ENCODE measurements at regions not wholly inside any gene's neighbourhood (a gene's known extent, or its start where the extent isn't known, plus 50 kb on each side); places are given as distances from the start of the nearest gene placed in this dataset.
"Not testable (repeated sequence)": the region's sequence is repeated elsewhere in the genome, so short reads cannot be mapped to it uniquely, and the experiment has no call there.

DNA sequence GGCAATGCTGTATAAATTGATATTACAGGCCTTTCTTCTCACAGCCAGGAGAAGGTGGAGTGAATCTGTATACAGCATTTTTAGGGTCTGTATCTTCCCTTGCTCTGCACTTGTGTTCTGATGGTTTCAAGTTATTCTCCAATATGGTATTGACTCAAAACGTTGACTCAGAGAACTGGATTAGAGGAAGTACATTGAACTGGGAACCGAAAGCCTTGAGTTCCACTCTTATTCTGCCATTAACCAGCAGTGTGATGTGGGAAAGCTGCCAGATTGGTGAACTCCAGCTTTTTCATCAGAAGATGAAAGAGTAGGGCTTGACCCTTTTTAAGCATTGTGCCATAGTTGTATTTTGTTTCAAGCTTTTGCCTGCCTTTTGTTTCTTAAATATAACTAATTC lies 167.7 kb downstream of the SPRY2 start:
- no peak for DNase-seq (ENCODE audit: low read depth)

DNA sequence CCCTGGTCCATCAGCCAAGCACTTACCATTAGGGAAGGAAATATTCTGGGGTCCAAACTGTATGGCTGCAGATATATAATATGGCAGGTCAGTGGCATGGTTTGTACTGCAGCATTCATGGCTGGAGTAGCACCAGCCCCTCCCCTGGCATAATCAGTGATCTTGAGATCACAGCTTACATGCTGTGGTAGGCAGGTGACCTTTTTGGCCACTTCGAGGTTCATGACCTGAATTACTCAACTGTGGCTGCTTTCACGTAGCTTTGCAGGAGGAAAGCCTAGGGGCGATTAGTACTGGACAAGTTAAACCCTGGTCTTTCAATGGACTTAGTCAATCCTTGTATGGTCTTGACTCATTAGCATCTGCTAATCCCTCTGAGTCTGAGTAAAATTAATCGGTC lies 169.8 kb downstream of the SPRY2 start:
- no peak for DNase-seq (ENCODE audit: low read depth)

DNA sequence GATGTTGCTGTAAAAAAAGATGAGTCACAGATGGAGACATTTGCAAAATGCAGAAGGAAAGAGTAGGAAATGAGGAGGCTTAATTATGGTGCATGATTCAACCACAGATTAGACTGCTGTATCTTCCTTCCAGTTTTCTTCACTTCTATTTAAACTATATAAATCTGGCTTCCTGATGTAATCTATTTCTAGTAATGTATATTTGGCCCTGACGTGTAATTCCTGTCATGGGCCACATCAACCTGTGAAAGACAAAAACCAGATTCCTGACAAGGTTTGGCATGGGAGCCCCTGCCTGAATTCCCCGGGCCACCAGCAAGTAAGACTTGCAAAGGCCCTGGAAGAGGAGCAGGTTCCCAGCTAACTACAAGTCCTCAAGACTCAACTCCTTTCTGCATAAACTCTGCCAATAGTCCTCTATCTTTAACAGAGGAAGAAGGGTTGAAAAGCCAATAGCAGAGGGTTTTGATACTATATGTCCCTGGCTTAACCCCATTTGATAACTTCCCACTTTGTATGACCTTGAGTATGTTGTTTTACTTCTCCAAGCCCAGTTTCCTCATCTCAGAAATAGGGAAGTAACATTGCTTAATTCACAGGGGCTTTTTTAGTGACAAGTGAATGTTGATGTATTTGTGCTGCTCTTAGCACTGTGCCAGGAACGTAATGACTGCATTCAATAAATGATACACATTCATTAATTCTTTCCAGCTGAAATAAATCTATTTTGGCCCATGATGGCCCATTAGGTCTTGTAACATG lies 172.7 kb downstream of the SPRY2 start:
- no peak for DNase-seq (ENCODE audit: low read depth)

DNA sequence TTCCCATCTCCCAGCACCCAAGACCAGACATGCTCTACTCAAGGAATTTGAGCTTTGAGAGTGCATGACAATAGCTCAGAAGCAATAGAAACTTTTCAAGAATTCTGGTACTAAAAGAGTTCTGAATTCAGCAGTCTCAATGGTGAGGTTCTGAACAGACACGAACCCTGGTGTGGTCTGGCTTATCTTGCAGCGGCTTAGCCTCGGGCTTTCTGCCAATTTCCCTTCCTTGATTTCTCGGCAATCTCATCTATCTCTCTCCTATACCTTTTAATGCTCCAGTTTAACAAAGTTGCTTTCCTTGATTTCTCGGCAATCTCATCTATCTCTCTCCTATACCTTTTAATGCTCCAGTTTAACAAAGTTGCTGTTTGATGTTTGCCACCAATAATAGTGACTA lies 174.6 kb downstream of the SPRY2 start:
- DNase-seq (ENCODE audit: low read depth), result no peak

DNA sequence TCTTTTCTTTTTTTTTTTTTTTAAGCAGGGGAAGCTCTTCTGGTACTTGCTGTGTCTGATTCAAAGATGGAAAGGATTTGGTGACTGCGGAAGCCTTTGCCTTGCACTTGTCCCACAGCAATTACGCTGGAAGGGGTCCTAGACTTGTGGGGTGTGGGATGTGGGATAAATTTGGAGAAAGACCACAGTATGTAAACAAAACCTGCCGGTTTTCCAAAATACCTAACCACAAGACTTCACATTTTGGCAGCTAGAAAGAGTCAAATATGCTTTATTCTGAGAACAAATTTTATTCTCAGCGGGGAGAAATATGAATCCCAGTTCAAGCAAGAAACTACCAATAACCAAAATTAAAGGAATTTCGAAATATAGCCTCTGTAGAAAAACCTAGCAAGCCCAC lies 176.5 kb downstream of the SPRY2 start:
- DNase-seq (ENCODE audit: low read depth), result no peak

DNA sequence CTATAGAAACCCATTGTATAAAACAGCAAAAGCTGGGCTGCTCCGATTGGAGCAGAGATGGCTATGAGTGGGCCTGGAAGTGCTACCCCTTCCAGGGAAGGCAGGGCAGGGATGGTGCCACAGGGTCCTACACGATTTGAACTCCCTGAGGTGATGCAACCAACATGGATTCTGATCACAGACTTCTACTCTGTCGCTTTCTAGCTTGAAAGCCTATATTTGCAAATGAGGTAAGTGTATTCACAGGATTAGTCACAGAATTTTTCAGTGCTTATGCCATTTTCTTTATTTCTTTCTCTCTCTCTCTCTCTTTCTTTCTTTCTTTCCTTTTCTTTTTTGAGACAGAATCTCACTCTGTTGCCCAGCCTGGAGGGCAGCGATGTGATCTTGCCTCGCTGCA lies 179.0 kb downstream of the SPRY2 start:
- no peak for DNase-seq (ENCODE audit: low read depth)

DNA sequence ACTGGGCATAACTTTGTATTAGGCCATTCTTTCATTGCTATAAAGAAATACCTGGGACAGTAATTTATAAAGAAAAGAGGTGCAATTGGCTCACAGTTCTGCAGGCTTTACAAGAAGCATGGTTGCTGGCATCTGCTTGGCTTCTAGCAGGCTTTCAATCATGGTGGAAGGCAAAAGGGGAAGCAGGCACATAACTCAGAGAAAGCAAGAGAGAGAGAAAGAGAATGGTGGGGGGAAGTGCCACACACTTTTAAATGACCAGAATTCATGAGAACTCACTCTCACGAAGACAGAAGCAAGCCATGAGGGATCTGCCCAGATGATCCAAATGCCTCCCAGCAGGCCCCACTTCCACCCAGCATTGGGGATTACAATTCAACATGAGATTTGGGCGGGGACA lies 179.7 kb downstream of the SPRY2 start:
- no peak for DNase-seq (ENCODE audit: low read depth)

DNA sequence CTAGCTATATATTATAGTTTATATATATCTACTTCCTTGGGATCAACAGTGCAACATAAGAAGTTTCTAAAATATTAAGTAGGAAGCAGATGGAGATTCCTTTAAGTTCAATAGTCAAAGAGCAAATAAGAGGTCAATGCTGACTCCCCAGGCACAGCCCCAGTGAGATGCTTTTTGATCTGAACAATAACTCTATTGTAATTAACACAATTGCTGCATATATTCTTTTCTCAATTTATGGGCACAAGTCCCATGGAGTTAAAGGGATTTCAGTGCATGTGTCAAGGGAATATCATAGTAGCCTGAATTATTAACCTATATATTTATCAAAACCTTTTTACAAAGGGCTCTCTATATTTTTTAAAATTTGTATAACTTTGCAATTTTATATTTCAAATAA lies 180.8 kb downstream of the SPRY2 start:
- DNase-seq (ENCODE audit: low read depth), result no peak

DNA sequence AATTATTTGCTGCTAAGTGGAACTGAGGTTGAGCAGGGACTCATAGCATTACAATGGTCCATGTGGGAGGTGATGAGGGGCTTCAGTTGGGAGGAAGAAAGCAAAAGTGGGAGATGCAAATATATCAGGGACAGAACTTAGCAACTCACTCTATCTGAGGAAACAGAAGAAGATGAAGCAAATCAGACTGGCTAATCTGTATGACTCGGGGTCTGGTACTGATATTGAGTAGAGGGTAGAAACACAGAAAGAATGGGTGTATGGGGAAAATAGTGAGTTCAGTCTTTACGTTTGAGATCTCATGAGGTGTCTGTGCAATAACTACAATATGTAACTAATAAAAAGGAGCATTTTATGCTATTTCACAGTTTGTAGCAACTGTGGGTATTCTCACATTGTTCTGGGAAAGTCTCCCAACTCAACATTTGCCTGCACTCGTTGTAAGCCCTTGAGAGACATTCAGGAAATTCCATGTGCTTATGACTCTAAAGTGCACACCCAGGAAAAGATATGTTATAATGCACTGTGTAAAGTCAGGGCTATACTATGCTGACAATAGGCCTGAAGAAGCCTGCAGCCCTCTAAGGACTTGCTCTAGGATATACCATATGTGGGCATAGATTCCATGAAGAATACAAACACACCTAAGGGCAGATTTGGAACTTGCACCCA lies 183.5 kb downstream of the SPRY2 start:
- DNase-seq (ENCODE audit: low read depth), result no peak

DNA sequence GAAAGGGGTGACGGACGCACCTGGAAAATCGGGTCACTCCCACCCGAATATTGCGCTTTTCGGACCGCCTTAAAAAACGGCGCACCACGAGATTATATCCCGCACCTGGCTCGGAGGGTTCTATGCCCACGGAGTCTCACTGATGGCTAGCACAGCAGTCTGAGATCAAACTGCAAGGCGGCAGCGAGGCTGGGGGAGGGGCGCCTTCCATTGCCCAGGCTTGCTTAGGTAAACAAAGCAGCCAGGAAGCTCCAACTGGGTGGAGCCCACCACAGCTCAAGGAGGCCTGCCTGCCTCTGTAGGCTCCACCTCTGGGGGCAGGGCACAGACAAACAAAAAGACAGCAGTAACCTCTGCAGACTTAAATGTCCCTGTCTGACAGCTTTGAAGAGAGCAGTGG lies 188.8 kb downstream of the SPRY2 start:
- DNase-seq (ENCODE audit: low read depth), result not testable (repeated sequence)

DNA sequence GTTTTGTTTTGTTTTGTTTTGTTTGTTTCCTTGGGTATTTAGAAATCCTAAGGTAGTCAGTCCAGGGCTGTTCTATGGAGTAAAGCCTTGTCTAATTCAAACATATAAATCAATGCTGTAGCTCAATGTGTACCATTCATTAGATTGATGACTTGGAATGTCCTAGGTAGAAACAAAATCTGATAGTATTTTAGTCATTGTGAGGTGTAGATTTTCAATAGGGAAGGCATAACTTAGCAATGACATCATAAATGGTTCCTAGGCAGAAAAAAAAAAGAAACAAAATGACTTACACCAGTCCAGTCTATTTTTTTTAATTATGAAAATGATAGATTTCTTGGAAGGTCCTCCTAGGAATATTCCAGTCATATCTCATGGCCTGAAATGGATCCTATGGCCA lies 189.9 kb downstream of the SPRY2 start:
- no peak for DNase-seq (ENCODE audit: low read depth)

DNA sequence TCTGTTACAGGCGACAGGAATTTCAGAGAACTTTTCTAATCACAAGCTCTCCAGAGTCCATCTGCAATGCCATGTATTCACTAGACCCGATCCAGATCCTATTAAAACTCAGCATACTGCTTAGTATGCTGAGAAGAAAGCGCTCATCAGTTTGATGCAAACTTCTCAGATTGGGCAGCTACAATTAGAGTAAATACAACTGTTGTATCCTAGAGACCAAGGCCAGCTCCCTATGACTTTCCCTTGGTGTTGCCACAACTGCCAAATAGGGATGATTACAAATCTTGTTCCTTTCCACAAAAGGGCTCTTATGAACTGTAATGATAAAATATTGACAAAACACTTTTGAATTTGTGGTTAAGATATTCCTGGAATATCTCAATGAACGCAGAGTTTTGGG lies 191.2 kb downstream of the SPRY2 start:
- DNase-seq (ENCODE audit: low read depth), result no peak

DNA sequence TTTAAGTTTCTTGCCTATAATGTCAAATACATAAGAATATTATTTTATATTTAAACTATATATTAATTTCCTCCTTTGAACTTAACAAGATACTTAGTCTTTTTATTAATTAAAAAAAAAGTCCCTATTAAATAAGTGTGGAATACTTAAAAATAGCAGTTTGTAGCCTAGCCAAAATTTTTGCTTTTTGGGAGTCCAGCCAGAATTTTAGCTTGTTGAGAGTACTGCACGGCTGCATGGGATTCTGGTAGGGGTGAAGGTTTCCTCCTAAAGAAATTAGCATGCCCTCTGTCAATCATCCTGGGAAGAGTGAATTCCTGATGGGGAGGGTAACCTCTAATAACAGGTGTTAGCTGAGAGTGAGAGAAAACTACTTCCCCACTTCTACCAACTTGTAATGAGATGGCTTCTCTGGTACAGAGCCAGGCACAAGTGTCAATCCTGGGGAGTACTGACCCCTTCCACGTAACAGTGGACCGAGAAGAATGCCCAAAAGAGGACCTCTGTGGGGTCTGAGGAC lies 195.7 kb downstream of the SPRY2 start:
- DNase-seq (ENCODE audit: low read depth), result no peak

DNA sequence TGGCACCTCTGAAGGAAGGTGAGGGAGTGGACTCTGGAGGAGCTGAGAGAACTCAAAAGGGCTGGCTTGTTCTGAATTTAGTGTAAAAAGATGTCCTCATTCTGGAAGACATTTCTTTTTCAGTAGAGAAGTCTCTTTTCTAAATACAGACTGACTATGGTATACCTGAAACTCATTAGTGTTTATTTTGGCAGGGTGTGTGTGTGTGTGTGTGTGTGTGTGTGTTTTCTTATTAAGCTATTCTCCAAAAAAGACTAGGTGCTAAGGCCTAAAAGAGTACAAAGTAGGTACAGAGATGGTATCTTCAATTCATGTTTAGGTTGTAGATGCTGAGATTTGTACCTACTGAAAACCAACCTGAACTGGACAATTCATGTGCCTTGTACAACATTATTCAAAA lies 196.4 kb downstream of the SPRY2 start:
- DNase-seq (ENCODE audit: low read depth), result no peak

DNA sequence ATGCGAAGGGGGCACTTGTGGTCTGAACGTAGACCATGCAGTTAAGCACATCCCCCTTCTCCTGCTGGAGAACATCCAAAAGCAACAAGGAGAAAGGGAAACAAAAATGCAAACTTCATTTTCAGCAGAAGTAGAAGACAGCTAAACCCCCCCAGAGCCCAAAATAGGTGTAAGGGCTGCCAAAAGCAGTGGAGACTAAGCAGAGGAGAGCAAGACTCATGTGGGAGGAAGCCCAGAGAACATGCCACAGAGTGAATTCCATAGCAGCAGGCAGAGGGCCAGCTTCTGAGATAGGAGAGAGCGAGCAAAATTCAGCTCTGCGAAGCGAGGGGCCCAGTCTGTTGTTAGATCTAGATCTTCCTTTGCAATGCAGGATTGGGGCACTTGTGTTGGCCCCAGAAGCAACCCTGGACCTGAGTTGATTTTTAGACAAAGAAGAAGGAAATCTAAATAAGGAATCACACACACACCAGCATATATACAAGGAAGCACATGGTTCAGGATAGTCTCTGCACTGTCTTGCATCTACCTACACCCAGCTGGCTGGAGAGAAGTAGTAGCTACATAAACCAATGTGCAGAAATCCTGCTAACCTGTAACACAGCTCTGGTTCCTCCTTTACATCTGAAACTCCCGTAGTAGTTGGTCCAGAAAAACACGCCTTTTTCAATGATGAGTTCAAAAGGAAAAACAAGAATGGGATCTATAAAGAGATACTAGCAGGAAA lies 199.6 kb downstream of the SPRY2 start:
- DNase-seq (ENCODE audit: low read depth), result no peak

DNA sequence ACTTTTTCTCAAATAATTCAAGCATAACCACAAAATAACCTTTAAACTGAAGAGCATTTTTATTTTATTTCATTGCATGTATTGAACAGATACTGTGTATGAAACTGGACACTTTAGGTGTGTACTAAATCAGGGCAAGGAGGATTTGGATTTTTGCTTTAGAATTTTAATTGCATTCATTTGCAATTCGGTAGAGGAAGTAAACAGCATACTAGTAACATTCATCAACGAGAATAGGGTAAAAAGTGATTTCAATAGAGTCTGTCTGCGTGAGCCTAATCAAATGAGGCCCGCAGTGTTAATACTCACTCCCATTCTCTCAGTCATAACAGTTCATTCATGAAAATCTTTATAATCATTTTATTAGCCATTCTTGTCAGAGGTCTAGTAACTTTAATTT lies 200.2 kb downstream of the SPRY2 start:
- DNase-seq (ENCODE audit: low read depth), result no peak

DNA sequence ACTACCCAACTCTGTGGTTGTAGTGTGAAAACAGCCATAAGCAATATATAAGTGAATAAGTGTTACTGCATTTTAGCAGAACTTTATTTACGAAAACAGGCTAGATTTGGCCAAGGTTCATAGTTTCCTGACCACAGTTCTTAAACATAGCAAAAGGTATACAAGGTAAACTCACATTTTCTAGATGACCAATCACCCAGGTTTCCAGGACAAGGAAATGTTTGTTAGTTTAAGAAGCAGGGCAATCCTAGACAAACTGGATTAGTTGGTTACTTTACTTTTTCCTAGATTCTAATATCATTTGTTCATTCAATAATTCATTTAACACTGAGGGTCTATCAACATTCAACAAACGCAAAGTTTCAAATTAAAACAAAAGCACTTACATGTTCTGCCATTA lies 201.7 kb downstream of the SPRY2 start:
- DNase-seq (ENCODE audit: low read depth), result no peak

DNA sequence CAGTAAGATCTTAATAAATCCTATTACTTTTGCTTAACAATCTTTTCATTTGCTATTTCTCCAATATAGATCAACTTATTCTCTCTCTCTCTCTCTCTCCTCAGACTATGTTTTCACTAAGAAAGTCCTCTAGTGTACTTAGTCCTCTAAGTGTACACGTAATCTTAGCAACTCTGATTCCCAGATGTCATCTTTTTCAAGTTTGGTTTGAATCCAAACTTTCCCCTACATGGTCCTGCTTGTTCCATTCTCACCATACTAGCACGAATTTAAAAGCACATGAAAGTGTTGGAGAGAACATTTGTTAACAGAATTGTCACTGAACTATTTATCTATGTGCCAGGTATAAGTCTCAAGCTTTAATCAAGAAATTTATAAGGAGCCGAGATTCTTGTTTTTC lies 202.9 kb downstream of the SPRY2 start:
- DNase-seq (ENCODE audit: low read depth), result no peak

DNA sequence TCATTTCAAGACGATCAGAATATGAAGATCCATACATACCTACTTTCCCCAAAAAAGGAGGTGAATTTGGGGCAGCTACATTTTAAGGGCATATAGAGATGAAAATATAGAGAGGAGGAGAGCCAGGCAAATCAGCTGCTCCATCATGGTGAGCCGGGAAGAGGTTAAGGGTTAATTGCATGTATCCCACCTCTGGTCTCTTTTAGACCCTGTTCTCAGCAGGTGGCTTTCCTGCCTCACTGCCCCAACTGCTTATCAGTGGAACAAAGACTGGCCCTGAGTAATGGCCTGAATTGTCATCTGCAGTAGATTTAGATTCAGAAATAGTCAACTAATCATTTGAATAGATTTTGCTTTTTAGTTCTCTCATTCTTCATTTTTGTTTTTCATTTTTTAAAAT lies 206.6 kb downstream of the SPRY2 start:
- no peak for DNase-seq (ENCODE audit: low read depth)

DNA sequence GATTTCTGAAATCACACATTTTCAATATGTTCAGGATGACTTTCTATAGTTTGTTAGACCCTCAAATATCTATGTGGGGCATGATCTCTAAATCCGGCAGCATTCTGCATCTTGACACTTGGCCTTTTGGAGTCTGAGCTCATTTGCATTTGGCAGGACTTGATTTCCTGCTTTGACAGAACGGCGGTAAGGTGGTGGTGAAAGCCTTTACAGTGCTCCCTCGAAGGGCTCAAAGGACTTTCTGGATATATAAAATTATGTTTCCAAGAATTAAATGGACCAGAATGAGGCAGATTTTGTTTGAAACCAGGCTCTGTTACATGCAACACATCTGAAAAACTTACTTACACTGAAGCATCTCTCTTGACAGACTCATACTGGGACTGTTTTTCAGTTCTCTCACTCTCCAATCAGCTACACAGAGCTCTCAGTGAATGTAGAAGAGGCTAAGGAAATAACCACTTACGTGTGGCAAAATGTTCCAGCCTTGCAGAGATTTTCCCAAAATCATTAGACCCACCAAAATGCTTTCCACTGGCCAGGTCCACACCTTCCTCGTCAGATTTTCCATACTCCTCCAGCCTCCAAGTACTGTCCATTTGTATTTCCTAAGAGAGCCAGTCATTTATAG lies 207.2 kb downstream of the SPRY2 start:
- no peak for DNase-seq (ENCODE audit: low read depth)

DNA sequence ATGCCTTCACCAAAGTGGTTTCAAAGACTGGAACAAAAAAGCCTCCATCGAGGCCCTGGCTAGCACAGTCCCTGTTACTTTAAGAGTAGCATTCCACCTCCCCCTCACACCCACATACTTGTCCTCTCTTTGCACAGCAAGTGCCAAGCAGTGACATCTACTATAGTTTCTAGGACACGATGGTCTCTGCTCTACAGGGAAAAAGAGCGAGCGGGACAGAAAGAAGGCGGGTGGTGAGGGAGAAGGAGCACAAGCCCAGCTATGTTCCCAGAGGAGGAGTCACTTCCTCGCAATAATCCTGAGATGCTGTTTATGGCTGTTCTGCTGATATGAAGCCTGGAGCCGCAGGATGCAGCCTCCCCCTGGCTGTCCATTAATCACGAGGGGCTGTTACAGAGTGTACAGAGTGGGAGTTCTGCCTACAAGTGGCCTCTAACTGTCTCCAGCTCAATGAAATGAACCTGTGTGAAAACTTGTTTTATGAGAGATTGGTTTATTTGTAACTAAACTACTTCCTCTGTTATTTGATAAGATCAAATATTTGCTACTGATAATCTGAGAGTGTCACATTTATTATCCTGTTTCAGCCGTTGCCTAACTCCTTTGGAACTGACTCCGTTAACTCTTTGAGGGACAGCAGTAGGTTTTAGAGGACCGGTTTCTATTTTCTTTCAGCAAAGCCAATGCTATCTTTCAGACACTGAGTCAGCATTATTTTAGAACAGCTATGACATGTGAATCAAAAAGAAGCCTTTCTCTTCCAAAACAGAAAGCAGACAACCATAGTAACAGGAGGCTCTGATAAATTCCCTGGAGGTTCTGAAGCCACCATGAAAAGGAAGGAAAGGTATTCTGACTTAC lies 208.0 kb downstream of the SPRY2 start:
- DNase-seq (ENCODE audit: low read depth), result no peak

DNA sequence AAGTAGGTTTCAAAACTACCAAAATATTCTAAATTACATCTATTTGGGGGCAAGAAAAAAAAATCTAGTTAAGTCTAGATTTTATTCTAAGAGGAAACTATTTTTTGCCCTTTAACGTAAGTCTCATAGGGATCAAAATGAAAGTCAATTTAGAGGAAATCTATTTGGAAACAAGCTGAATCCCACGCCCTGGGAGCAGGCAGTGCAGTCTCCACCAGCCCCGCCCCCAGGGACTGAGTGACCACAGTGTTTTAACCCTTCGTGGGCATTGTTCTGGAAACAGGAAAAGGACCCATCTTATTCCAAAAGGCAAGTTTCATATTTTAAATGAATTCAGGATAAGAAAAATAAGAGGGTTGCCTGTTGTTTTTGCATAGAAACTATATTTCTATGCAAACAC lies 209.7 kb downstream of the SPRY2 start:
- DNase-seq (ENCODE audit: low read depth), result no peak

All from GM04503 (cell line).